OCI-LY7 (cell line): ENCODE measurements at regions not wholly inside any gene's neighbourhood (a gene's known extent, or its start where the extent isn't known, plus 50 kb on each side); places are given as distances from the start of the nearest gene placed in this dataset.

Experiments used
- BruUV-seq: library from RNA; stranded (reverse); fragments of 400-500 nt; replicated peaks from 2 replicates; lab custom pipeline; 2021; lab: Mats Ljungman, UMichigan
- CTCF ChIA-PET: fragments of 300-600 bp; sonication (Branson Sonifier 250); formaldehyde crosslinking; loops from one replicate; lab custom pipeline; 2022; ENCODE audit warnings: antibody characterized with exemption; ENCODE audit not compliant: unreplicated experiment; lab: Charles Lee
- POLR2A ChIA-PET: fragments of 300-600 bp; sonication (Branson Sonifier 250); formaldehyde crosslinking; loops from one replicate; lab custom pipeline; 2022; ENCODE audit warnings: antibody characterized with exemption; lab: Charles Lee
- DNase-seq: peaks from one replicate; pipeline ENCODE4 v3.0.0-alpha.2; 2015; ENCODE audit warnings: low spot score
- H2AFZ ChIP-seq: fragments of 200-600 bp; sonication (generic), shearing (Covaris generic); 2 replicates; pipeline ENCODE4 v1.6.1; 2014; ENCODE audit warnings: mild to moderate bottlenecking, antibody characterized with exemption, low read length, moderate library complexity
- H3K27ac ChIP-seq: fragments of 200-600 bp; sonication (generic); 2 replicates; pipeline ENCODE4 v1.5.1; 2014; ENCODE audit warnings: mixed run types, low read depth, mild to moderate bottlenecking, moderate library complexity, low read length, inconsistent platforms; ENCODE audit not compliant: poor library complexity, severe bottlenecking
- H3K36me3 ChIP-seq: fragments of 200-600 bp; sonication (generic); 2 replicates; pipeline ENCODE4 v1.6.1; 2014; ENCODE audit warnings: mild to moderate bottlenecking, antibody characterized with exemption, low read length, moderate library complexity, mixed read lengths; ENCODE audit not compliant: insufficient read depth
- H3K4me1 ChIP-seq: fragments of 200-600 bp; sonication (generic); 2 replicates; pipeline ENCODE4 v1.5.1; 2014; ENCODE audit warnings: mild to moderate bottlenecking, low read length; ENCODE audit not compliant: insufficient read depth, poor library complexity, severe bottlenecking
- H3K4me2 ChIP-seq: fragments of 200-600 bp; sonication (generic); 2 replicates; pipeline ENCODE4 v1.6.1; 2014; ENCODE audit warnings: mild to moderate bottlenecking, low read length
- H3K4me3 ChIP-seq: fragments of 200-600 bp; sonication (generic); 2 replicates; pipeline ENCODE4 v1.5.1; 2014; ENCODE audit warnings: mild to moderate bottlenecking, low read depth, low read length; ENCODE audit not compliant: poor library complexity, severe bottlenecking
- H3K79me2 ChIP-seq: fragments of 200-600 bp; sonication (generic); 2 replicates; pipeline ENCODE4 v1.6.1; 2016; ENCODE audit warnings: low read depth, mild to moderate bottlenecking, low read length, moderate library complexity, mixed read lengths; ENCODE audit not compliant: insufficient read depth
- H3K9me2 ChIP-seq: fragments of 200-600 bp; sonication (generic); 2 replicates; pipeline ENCODE4 v1.6.1; 2016; ENCODE audit warnings: mild to moderate bottlenecking, low read length, mixed read lengths; ENCODE audit not compliant: insufficient read depth
- H3K9me3 ChIP-seq: fragments of 200-600 bp; sonication (generic); 2 replicates; pipeline ENCODE4 v1.6.1; 2014; ENCODE audit warnings: mild to moderate bottlenecking, mixed run types, low read length, mixed read lengths
- H4K20me1 ChIP-seq: fragments of 200-600 bp; sonication (generic); 2 replicates; pipeline ENCODE4 v1.6.1; 2014; ENCODE audit warnings: mild to moderate bottlenecking, antibody characterized with exemption, low read length, moderate library complexity, mixed read lengths; ENCODE audit not compliant: insufficient read depth
- CTCF ChIP-seq: fragments of 200-600 bp; sonication (generic); conservative IDR thresholded peaks from 2 replicates; pipeline ENCODE4 v1.5.1; 2014; ENCODE audit warnings: mild to moderate bottlenecking, antibody characterized with exemption, low read length, moderate library complexity, mixed read lengths
- EZH2phosphoT487 ChIP-seq: fragments of 200-600 bp; sonication (generic); IDR thresholded peaks from 2 replicates; pipeline ENCODE4 v1.6.1; 2018; ENCODE audit warnings: low read depth, borderline replicate concordance, mild to moderate bottlenecking, mixed run types, antibody characterized with exemption, low read length, moderate library complexity, mixed read lengths
- intact Hi-C: fragments of 100-400 bp; cut with micrococcal nuclease; formaldehyde crosslinking; loops from one replicate; pipeline ENCODE4 v1.10.0; 2022; ENCODE audit not compliant: unreplicated experiment

- CTCF ChIA-PET, result no interaction called here
- TF ChIP-seq EZH2phosphoT487, result no peak
- TF ChIP-seq CTCF, result no peak
- Histone ChIP-seq H3K4me2 (no peak overlapping the region), H3K4me1 (no peaks in the 10 kb centered on the region), H3K4me3 (no peak overlapping the region), H4K20me1 (no peaks in the 10 kb centered on the region), H3K27ac (no peak overlapping the region), H3K9me2 (no peaks in the 10 kb centered on the region), H3K9me3 (no peaks in the 10 kb centered on the region), H2AFZ (no peak overlapping the region), H3K79me2 (no peaks in the 10 kb centered on the region), H3K36me3 (no peaks in the 10 kb centered on the region)
- BruUV-seq, result no TSS peak
- POLR2A ChIA-PET, result no interaction called here
- intact Hi-C loops, result no loop called here
- no peak for DNase-seq
These were observed 91.8 kb upstream of the ACO1 start for GRCh38 chr9:32292611-32293010.

GRCh38 chr9:32293091-32293490 is 91.4 kb upstream of the ACO1 start:
- CTCF ChIA-PET, result no interaction called here
- no peak for TF ChIP-seq CTCF
- no peaks in the 10 kb centered on the region for H3K9me3 ChIP-seq

GRCh38 chr9:32294106-32294505 is 90.3 kb upstream of the ACO1 start:
- no peaks in the 10 kb centered on the region for H3K9me2 ChIP-seq
- H3K4me1 ChIP-seq, result no peaks in the 10 kb centered on the region
- CTCF ChIA-PET, result no interaction called here
- POLR2A ChIA-PET, result interaction anchor here (0.7 kb wide), 1 partner anchor 315 kb away, joined by 3 read pairs; no protein-coding TSS in a partner anchor
- no peak overlapping the region for H3K4me2 ChIP-seq
- H3K4me3 ChIP-seq, result no peak overlapping the region
- no peak overlapping the region for H3K27ac ChIP-seq
- H3K79me2 ChIP-seq, result no peaks in the 10 kb centered on the region
- DNase-seq, result no peak
- no TSS peak for BruUV-seq
- TF ChIP-seq CTCF, result no peak
- TF ChIP-seq EZH2phosphoT487, result no peak
- no peaks in the 10 kb centered on the region for H3K36me3 ChIP-seq
- H2AFZ ChIP-seq, result no peak overlapping the region
- intact Hi-C loops, result no loop called here
- no peaks in the 10 kb centered on the region for H3K9me3 ChIP-seq
- no peaks in the 10 kb centered on the region for H4K20me1 ChIP-seq

More at GRCh38 chr9:32293091-32293490, 91.4 kb upstream of the ACO1 start:
- Histone ChIP-seq H2AFZ (no peak overlapping the region), H3K79me2 (no peaks in the 10 kb centered on the region), H4K20me1 (no peaks in the 10 kb centered on the region), H3K9me2 (no peaks in the 10 kb centered on the region), H3K4me3 (no peak overlapping the region), H3K4me2 (no peak overlapping the region), H3K27ac (no peak overlapping the region), H3K4me1 (no peaks in the 10 kb centered on the region), H3K36me3 (no peaks in the 10 kb centered on the region)
- intact Hi-C loops, result no loop called here
- no TSS peak for BruUV-seq
- no peak for DNase-seq
- POLR2A ChIA-PET, result no interaction called here
